ENCODE measurements at regions not wholly inside any gene's neighbourhood (a gene's known extent, or its start where the extent isn't known, plus 50 kb on each side); places are given as distances from the start of the nearest gene placed in this dataset.

- no peak for DNase-seq (ENCODE audit: low read depth)
These were observed 299.7 kb upstream of the LMCD1 start for GRCh38 chr3:8201886-8202285.

GRCh38 chr3:8204331-8204730 lies 297.3 kb upstream of the LMCD1 start:
- no peak for DNase-seq (ENCODE audit: low read depth)

- no peak for DNase-seq (ENCODE audit: low read depth)
These were observed 296.6 kb upstream of the LMCD1 start for GRCh38 chr3:8204853-8205650.

- no peak for DNase-seq (ENCODE audit: low read depth)
These were observed 295.7 kb upstream of the LMCD1 start for GRCh38 chr3:8205881-8206280.

- no peak for DNase-seq (ENCODE audit: low read depth)
These were observed 294.5 kb upstream of the LMCD1 start for GRCh38 chr3:8206971-8207617.

DNA sequence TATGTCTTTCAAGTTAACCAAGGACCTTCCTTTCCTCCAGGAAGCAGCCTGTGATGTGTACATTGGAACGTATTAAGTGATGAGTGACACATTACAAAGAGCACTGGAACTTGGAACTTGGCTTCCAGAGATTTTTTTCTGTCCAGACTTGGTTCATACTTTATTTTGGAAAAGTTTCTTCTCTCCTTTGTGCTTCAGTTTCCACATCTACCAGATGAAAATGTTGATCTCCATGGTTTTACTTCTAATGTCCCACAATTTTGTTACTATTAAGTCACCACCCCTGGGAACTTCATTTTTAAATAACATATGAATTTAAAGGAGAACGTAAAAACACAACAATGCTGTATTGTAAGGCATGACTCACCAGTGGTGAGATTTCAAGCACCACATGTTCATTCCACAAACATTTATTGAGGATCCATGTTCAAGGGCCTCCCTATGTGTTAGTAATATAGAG lies 290.7 kb upstream of the LMCD1 start:
- DNase-seq (ENCODE audit: low read depth), result no peak

- no peak for DNase-seq (ENCODE audit: low read depth)
These were observed 288.8 kb upstream of the LMCD1 start for GRCh38 chr3:8212794-8213193.

- no peak for DNase-seq (ENCODE audit: low read depth)
These were observed 288.3 kb upstream of the LMCD1 start for GRCh38 chr3:8213286-8213685.

GRCh38 chr3:8215821-8216220 lies 285.8 kb upstream of the LMCD1 start:
- no peak for DNase-seq (ENCODE audit: low read depth)

DNA sequence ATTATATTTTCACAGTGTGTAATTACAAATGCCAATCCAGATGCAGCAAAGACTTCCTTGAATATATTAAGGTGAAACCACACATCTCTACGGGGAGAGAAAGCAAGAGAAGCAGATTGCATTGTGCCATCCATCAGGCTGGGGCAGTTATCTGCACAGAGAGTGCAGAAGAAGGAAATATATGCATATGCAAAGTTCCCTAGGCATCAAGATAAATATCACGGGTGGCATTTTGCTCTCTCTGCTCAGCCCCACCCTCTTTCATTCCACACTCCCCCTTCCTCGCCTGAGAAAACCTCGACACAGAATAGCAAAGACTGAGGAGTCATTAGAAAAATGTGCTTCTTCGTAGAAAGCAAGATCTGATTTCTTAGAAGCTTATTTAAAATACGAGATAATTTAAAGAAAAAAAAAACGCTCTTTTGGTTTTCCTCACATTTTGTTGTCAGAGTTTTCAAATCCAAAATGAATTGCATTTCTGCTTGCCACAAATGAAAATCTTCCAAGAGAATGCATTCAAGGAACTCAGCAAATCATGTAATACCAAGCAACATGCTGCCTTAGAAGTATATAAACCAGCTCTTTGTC lies 283.2 kb upstream of the LMCD1 start:
- no peak for DNase-seq (ENCODE audit: low read depth)

DNA sequence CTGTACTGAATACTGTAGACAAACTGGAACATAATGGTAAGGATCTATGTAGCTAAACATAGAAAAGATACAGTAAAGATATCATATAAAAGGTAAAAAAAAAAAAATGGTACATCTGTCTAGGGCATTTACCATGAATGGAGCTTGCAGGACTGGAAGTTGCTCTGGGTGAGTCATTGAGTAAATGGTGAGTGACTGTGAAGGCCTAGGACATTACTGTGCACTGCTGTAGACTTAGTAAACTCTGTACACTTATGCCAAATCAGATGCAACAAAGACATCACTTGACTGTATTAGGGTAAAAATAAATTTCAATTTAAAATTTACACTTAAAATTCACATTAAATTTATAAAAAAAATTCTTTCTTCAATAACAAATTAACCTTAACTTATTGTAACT lies 281.3 kb upstream of the LMCD1 start:
- no peak for DNase-seq (ENCODE audit: low read depth)

DNA sequence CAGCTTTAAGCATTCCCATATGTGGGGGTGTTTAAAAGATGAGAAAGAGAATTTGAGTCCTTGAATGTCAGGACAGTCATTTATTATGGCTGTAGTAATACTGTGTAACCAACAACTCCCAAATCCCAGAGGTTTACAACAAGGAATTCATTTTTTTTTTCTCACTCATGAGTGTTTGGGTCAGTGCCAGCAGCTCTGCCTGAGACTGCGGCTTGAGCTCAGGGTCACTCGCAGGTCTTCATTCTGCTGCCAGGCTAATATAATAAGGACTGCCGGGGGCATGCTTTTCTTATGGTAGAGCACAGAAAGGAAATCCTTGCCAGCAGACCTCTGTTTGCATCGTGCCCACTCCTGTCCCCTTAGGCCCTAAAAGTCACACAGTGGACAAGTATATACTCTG lies 277.9 kb upstream of the LMCD1 start:
- no peak for DNase-seq (ENCODE audit: low read depth)

DNA sequence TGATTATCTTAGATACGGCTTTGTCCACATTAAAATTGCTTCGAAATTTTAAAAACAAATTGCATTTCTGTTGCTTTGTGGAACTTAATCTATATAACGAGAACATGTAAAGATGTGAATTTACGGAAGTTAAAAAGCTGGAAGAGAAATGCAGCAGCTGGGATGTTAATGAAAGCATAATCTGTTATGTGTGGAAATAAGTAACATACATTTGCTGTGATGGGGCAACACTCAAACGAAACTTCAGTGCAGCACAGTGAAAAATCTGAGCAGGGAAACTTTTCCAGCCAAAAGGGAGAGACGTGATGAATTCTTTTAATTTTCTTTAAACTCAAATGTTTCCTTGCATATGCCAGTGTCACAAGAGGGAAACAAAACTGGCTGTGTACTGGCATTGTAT lies 276.7 kb upstream of the LMCD1 start:
- no peak for DNase-seq (ENCODE audit: low read depth)

GRCh38 chr3:8233938-8234337 lies 267.7 kb upstream of the LMCD1 start:
- no peak for DNase-seq (ENCODE audit: low read depth)

- no peak for DNase-seq (ENCODE audit: low read depth)
These were observed 265.4 kb upstream of the LMCD1 start for GRCh38 chr3:8236264-8236663.

DNA sequence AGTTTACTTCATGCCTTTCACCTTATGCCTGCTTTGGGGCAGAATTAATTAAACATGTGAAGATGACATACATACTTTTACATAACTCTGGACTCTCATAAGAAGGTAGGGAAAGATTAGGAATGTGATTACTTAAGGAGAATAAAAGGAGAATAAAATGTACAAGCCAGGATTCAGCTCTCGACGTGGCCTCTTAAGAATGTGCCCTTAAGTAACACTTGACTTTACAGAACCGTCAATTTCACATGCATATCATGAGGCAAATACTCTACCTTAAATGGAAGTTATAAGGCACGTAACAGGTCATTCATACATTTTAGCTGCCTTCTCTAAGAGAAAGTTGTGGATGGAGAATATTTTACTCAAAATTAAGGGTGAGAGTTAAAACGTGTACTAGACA lies 263.7 kb upstream of the LMCD1 start:
- no peak for DNase-seq (ENCODE audit: low read depth)

- no peak for DNase-seq (ENCODE audit: low read depth)
These were observed 263.2 kb upstream of the LMCD1 start for GRCh38 chr3:8238432-8238831.

DNA sequence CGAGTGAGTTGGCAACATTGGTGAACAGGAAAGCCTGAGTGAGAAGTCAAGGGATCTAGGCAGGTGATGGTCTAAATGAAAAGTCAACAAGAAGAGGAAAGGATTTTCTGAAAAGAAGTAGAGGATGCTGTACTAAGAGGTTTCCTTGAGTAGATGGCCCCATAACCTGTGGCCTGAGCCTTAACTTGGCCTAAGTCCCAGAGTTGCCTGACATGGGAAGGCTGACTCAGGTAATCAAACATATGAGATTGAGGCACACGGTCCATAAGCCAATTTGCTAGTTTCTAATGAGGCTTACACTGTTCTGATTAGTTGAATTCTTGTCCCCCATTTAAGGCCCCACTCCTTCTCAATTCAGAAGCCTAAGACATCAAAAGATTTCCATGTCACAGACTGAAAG lies 262.5 kb upstream of the LMCD1 start:
- no peak for DNase-seq (ENCODE audit: low read depth)

DNA sequence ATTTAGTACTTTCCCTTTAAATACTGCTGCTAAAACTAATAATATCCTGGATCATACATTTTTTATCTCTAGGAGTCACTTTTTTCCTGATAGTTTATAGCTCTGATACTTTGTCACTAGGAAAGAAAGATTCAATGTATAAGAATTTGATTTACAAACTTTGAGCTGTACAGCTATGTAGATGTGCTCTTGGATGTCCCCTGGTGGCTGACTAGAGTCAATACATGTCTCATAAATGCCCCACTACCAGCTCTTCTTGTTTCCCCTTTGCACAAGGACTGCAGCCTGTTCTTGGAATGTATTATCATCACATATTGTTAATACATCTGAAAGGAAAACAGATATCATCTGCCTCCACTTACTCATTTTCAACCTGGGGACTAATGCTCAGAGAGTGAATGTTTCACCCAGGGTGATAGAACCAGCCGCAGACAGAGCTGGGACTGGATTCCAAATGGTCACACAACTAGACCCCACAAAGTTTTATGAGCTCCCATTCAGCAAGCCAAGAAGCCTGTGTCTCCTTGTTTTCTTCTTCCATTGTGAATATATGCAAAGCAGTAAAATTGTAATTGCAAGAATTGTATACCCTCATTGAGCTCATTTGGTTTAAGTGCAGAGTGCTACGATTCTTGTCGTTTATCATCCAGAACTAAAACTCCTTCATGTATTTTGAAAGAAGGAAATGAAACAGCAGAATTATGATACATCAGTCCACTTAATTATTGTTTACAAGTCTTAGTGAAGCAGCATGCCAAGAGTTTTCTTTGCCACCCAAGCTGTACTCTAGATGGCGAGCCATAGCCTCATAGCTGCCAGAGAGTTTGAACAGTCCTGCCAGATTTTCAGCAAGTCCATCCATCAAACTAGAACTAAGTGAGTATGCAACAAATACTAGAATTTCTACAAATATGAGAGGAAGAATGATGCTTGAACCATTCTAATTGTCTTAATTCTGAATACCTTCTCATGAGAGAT lies 261.6 kb upstream of the LMCD1 start:
- DNase-seq (ENCODE audit: low read depth), result peak; percentile 2

GRCh38 chr3:8246070-8246469 lies 255.6 kb upstream of the LMCD1 start:
- DNase-seq (ENCODE audit: low read depth), result no peak

- no peak for DNase-seq (ENCODE audit: low read depth)
These were observed 248.4 kb upstream of the LMCD1 start for GRCh38 chr3:8253201-8253600.

GRCh38 chr3:8254489-8254888 lies 247.1 kb upstream of the LMCD1 start:
- DNase-seq (ENCODE audit: low read depth), result no peak

All from activated gamma-delta T cell treated with anti-CD3 and anti-CD28 coated beads, Interleukin-2, amount 50 U/mL, for 16 hours (primary cell).